ENCODE measurements at regions not wholly inside any gene's neighbourhood (a gene's known extent, or its start where the extent isn't known, plus 50 kb on each side); places are given as distances from the start of the nearest gene placed in this dataset.

DNA sequence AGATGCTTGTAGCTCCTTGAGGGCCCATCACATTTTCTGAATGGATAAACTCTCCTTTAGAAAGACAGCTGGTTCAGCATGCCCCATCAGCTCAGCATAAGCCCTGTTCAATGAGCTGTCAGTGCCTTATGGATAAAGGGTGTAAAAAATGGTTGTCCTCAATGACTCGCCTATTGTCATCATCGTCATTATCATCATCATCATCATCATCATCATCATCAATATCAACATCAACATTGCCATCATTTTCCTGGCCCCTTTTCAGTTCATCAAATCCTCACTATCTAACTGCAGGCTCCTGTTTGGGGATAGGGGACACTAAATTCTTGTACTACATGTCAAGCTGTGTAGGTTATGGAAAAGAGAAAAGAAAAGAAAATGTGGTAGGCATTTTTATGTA, 310.7 kb upstream of the MTNR1B start:
- ATAC-seq: no peak
- TF ChIP-seq ZNF114 (CRISPR knock-in tag; IDR thresholded peaks at IDR 0.05) (no peak), ETS1 (IDR thresholded peaks at IDR 0.05) (no peak), EZH2phosphoT487 (IDR thresholded peaks at IDR 0.05; ENCODE audit: unreplicated experiment) (no peak), STAT1 (IDR thresholded peaks at IDR 0.05; ENCODE audit: unreplicated experiment) (no peak), NANOG (IDR thresholded peaks at IDR 0.05; ENCODE audit: borderline replicate concordance) (no peak), JUNB (IDR thresholded peaks at IDR 0.05; ENCODE audit: unreplicated experiment) (no peak), CTCF (conservative IDR thresholded peaks at IDR 0.05; ENCODE audit: low read depth in 2 of 2) (no peak), REST (IDR thresholded peaks at IDR 0.05; ENCODE audit: unreplicated experiment) (no peak), POLR2AphosphoS5 (IDR thresholded peaks at IDR 0.05; ENCODE audit: low read depth) (no peak), EZH2 (IDR thresholded peaks at IDR 0.05; ENCODE audit: low read depth, unreplicated experiment) (no peak), CREB1 (CRISPR knock-in tag; IDR thresholded peaks at IDR 0.05; ENCODE audit: low read depth) (no peak), ZNF331 (CRISPR knock-in tag; IDR thresholded peaks at IDR 0.05; ENCODE audit: low read depth) (no peak)
- TF ChIP-seq, protein P1, sequence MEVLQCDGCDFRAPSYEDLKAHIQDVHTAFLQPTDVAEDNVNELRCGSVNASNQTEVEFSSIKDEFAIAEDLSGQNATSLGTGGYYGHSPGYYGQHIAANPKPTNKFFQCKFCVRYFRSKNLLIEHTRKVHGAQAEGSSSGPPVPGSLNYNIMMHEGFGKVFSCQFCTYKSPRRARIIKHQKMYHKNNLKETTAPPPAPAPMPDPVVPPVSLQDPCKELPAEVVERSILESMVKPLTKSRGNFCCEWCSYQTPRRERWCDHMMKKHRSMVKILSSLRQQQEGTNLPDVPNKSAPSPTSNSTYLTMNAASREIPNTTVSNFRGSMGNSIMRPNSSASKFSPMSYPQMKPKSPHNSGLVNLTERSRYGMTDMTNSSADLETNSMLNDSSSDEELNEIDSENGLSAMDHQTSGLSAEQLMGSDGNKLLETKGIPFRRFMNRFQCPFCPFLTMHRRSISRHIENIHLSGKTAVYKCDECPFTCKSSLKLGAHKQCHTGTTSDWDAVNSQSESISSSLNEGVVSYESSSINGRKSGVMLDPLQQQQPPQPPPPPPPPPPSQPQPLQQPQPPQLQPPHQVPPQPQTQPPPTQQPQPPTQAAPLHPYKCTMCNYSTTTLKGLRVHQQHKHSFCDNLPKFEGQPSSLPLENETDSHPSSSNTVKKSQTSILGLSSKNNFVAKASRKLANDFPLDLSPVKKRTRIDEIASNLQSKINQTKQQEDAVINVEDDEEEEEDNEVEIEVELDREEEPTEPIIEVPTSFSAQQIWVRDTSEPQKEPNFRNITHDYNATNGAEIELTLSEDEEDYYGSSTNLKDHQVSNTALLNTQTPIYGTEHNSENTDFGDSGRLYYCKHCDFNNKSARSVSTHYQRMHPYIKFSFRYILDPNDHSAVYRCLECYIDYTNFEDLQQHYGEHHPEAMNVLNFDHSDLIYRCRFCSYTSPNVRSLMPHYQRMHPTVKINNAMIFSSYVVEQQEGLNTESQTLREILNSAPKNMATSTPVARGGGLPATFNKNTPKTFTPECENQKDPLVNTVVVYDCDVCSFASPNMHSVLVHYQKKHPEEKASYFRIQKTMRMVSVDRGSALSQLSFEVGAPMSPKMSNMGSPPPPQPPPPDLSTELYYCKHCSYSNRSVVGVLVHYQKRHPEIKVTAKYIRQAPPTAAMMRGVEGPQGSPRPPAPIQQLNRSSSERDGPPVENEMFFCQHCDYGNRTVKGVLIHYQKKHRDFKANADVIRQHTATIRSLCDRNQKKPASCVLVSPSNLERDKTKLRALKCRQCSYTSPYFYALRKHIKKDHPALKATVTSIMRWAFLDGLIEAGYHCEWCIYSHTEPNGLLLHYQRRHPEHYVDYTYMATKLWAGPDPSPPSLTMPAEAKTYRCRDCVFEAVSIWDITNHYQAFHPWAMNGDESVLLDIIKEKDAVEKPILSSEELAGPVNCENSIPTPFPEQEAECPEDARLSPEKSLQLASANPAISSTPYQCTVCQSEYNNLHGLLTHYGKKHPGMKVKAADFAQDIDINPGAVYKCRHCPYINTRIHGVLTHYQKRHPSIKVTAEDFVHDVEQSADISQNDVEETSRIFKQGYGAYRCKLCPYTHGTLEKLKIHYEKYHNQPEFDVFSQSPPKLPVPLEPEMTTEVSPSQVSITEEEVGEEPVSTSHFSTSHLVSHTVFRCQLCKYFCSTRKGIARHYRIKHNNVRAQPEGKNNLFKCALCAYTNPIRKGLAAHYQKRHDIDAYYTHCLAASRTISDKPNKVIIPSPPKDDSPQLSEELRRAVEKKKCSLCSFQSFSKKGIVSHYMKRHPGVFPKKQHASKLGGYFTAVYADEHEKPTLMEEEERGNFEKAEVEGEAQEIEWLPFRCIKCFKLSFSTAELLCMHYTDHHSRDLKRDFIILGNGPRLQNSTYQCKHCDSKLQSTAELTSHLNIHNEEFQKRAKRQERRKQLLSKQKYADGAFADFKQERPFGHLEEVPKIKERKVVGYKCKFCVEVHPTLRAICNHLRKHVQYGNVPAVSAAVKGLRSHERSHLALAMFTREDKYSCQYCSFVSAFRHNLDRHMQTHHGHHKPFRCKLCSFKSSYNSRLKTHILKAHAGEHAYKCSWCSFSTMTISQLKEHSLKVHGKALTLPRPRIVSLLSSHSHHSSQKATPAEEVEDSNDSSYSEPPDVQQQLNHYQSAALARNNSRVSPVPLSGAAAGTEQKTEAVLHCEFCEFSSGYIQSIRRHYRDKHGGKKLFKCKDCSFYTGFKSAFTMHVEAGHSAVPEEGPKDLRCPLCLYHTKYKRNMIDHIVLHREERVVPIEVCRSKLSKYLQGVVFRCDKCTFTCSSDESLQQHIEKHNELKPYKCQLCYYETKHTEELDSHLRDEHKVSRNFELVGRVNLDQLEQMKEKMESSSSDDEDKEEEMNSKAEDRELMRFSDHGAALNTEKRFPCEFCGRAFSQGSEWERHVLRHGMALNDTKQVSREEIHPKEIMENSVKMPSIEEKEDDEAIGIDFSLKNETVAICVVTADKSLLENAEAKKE (CRISPR knock-in tag; IDR thresholded peaks at IDR 0.05): no peak
- Mint-ChIP-seq H3K4me3 (no peak overlapping the region), H3K4me1 (peaks cover 10% of the 10 kb centered on the region), H3K27ac (no peak overlapping the region), H3K36me3 (ENCODE audit: low read depth) (no peaks in the 10 kb centered on the region), H3K27me3 (ENCODE audit: insufficient read depth, low read depth, poor library complexity) (peaks cover 2% of the 10 kb centered on the region), H3K9me3 (no peaks in the 10 kb centered on the region)
- Histone ChIP-seq H3K27ac (ENCODE audit: low read depth) (no peak overlapping the region), H3K79me2 (replicated peaks; ENCODE audit: insufficient read depth) (no peaks in the 10 kb centered on the region), H3K4me3 (no peak overlapping the region), H3K9me2 (ENCODE audit: insufficient read depth) (peaks cover 11% of the 10 kb centered on the region; the same call in 1 of the 2 replicates), H3K4me1 (ENCODE audit: insufficient read depth) (peaks cover 7% of the 10 kb centered on the region; the same call in 1 of the 2 replicates), H3K4me2 (no peak overlapping the region), H3K36me3 (ENCODE audit: insufficient read depth) (no peaks in the 10 kb centered on the region), H3K27me3 (ENCODE audit: insufficient read depth) (no peaks in the 10 kb centered on the region), H3F3A (replicated peaks; ENCODE audit: low read depth) (no peaks in the 10 kb centered on the region), H4K20me1 (replicated peaks; ENCODE audit: insufficient read depth) (no peaks in the 10 kb centered on the region), H2AFZ (no peak overlapping the region)
- no peak for DNase-seq (ENCODE audit: low spot score)

Measured in GM23338 (cell line).